GM12891 (cell line): ENCODE measurements at regions not wholly inside any gene's neighbourhood (a gene's known extent, or its start where the extent isn't known, plus 50 kb on each side); places are given as distances from the start of the nearest gene placed in this dataset.

Experiments
- DNase-seq: peaks from one replicate; pipeline ENCODE4 v3.0.0; 2011; ENCODE audit warnings: low spot score; ENCODE audit not compliant: insufficient read length
- FAIRE-seq: peaks from 2 replicates; lab custom pipeline; 2011; peaks lifted over from hg19 to GRCh38; lab: Jason Lieb, UNC
- PAX5 ChIP-seq: IDR thresholded peaks from 2 replicates; pipeline ENCODE4 v1.6.1; 2011; ENCODE audit warnings: low read length, moderate library complexity, mild to moderate bottlenecking; ENCODE audit not compliant: insufficient read depth, severe bottlenecking
- POLR2A ChIP-seq: IDR thresholded peaks from 2 replicates; pipeline ENCODE4 v1.6.1; 2011; ENCODE audit warnings: low read depth, low read length, control low read depth
- POLR2AphosphoS5 ChIP-seq: IDR thresholded peaks from 2 replicates; pipeline ENCODE4 v1.6.1; 2011; ENCODE audit warnings: low read depth, low read length, control low read depth
- POU2F2 ChIP-seq: IDR thresholded peaks from 2 replicates; pipeline ENCODE4 v1.6.1; 2011; ENCODE audit warnings: low read depth, mild to moderate bottlenecking, control low read depth, low read length, moderate library complexity
- SPI1 ChIP-seq: IDR thresholded peaks from 2 replicates; pipeline ENCODE4 v1.6.1; 2011; ENCODE audit warnings: low read depth, low read length, control low read depth
- TAF1 ChIP-seq: IDR thresholded peaks from 2 replicates; pipeline ENCODE4 v1.6.1; 2011; ENCODE audit warnings: low read depth, low read length, control low read depth

GRCh38 chr15:58268746-58269267, 130.6 kb downstream of the AQP9 start:
- no peak for FAIRE-seq
- no peak for DNase-seq
- TF ChIP-seq POLR2AphosphoS5 (no peak), PAX5 (no peak), TAF1 (no peak), SPI1 (no peak), POLR2A (no peak), POU2F2 (no peak)

- FAIRE-seq, result peak; percentile 65
- TF ChIP-seq PAX5, result no peak
- TF ChIP-seq SPI1, result no peak
- no peak for TF ChIP-seq POLR2AphosphoS5
- no peak for TF ChIP-seq POU2F2
- no peak for TF ChIP-seq TAF1
- no peak for DNase-seq
Observed at GRCh38 chr15:58269455-58270414, 131.6 kb downstream of the AQP9 start.

GRCh38 chr15:58271410-58271809, 133.2 kb downstream of the AQP9 start:
- no peak for TF ChIP-seq SPI1
- no peak for TF ChIP-seq TAF1
- TF ChIP-seq POU2F2, result no peak
- no peak for TF ChIP-seq POLR2AphosphoS5
- no peak for TF ChIP-seq POLR2A
- TF ChIP-seq PAX5, result no peak
- no peak for DNase-seq
- no peak for FAIRE-seq

GRCh38 chr15:58273104-58273503, 134.9 kb downstream of the AQP9 start:
- FAIRE-seq, result no peak
- no peak for TF ChIP-seq POU2F2
- TF ChIP-seq SPI1, result no peak
- no peak for TF ChIP-seq POLR2A
- TF ChIP-seq PAX5, result no peak
- TF ChIP-seq POLR2AphosphoS5, result no peak
- no peak for TF ChIP-seq TAF1
- no peak for DNase-seq

- TF ChIP-seq SPI1 (no peak), POLR2A (no peak), TAF1 (no peak), POLR2AphosphoS5 (no peak), PAX5 (no peak), POU2F2 (no peak)
- FAIRE-seq (no peak), DNase-seq (no peak)
Observed at GRCh38 chr15:58274885-58275284, 136.7 kb downstream of the AQP9 start.

GRCh38 chr15:58275785-58276184, 137.6 kb downstream of the AQP9 start:
- FAIRE-seq (no peak), DNase-seq (no peak)

GRCh38 chr15:58276924-58277323, 138.7 kb downstream of the AQP9 start:
- FAIRE-seq, result peak; percentile 66
- DNase-seq, result no peak
- TF ChIP-seq PAX5 (no peak), POLR2A (no peak), SPI1 (no peak), POU2F2 (no peak), TAF1 (no peak)

More at GRCh38 chr15:58275785-58276184, 137.6 kb downstream of the AQP9 start:
- TF ChIP-seq POLR2A (no peak), POLR2AphosphoS5 (no peak), PAX5 (no peak), TAF1 (no peak), POU2F2 (no peak), SPI1 (no peak)

- DNase-seq (no peak), FAIRE-seq (no peak)
- TF ChIP-seq POLR2A, result no peak
- TF ChIP-seq POLR2AphosphoS5, result no peak
- no peak for TF ChIP-seq TAF1
- no peak for TF ChIP-seq PAX5
- TF ChIP-seq POU2F2, result no peak
- TF ChIP-seq SPI1, result no peak
Observed at GRCh38 chr15:58277333-58277732, 139.2 kb downstream of the AQP9 start.

GRCh38 chr15:58279106-58279505, 140.9 kb downstream of the AQP9 start:
- DNase-seq, result no peak
- no peak for FAIRE-seq
- no peak for TF ChIP-seq POU2F2
- TF ChIP-seq POLR2A, result no peak
- TF ChIP-seq TAF1, result no peak
- TF ChIP-seq POLR2AphosphoS5, result no peak
- no peak for TF ChIP-seq PAX5
- no peak for TF ChIP-seq SPI1

- FAIRE-seq (no peak), DNase-seq (no peak)
- TF ChIP-seq POU2F2 (no peak), POLR2AphosphoS5 (no peak), PAX5 (no peak), SPI1 (no peak), POLR2A (no peak), TAF1 (no peak)
Observed at GRCh38 chr15:58279654-58280053, 141.5 kb downstream of the AQP9 start.
